ENCODE measurements at regions not wholly inside any gene's neighbourhood (a gene's known extent, or its start where the extent isn't known, plus 50 kb on each side); places are given as distances from the start of the nearest gene placed in this dataset.

- TF ChIP-seq, protein P1, sequence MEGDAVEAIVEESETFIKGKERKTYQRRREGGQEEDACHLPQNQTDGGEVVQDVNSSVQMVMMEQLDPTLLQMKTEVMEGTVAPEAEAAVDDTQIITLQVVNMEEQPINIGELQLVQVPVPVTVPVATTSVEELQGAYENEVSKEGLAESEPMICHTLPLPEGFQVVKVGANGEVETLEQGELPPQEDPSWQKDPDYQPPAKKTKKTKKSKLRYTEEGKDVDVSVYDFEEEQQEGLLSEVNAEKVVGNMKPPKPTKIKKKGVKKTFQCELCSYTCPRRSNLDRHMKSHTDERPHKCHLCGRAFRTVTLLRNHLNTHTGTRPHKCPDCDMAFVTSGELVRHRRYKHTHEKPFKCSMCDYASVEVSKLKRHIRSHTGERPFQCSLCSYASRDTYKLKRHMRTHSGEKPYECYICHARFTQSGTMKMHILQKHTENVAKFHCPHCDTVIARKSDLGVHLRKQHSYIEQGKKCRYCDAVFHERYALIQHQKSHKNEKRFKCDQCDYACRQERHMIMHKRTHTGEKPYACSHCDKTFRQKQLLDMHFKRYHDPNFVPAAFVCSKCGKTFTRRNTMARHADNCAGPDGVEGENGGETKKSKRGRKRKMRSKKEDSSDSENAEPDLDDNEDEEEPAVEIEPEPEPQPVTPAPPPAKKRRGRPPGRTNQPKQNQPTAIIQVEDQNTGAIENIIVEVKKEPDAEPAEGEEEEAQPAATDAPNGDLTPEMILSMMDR (conservative IDR thresholded peaks at IDR 0.05; ENCODE audit: low read length) = no peak
- TF ChIP-seq EZH2phosphoT487 (IDR thresholded peaks at IDR 0.05; ENCODE audit: borderline replicate concordance) = no peak
Observed at GRCh38 chr18:22728016-22728415, 205.1 kb upstream of the RBBP8 start.
